ENCODE measurements at regions not wholly inside any gene's neighbourhood (a gene's known extent, or its start where the extent isn't known, plus 50 kb on each side); places are given as distances from the start of the nearest gene placed in this dataset.

- Mint-ChIP-seq H3K27me3 (no peaks in the 10 kb centered on the region), H3K4me1 (no peaks in the 10 kb centered on the region), H3K36me3 (ENCODE audit: low read depth) (no peaks in the 10 kb centered on the region), H3K4me3 (no peak overlapping the region), H3K27ac (no peak overlapping the region), H3K9me3 (peaks cover 5% of the 10 kb centered on the region)
- ATAC-seq (ENCODE audit: low read depth) (no peak), DNase-seq (no peak)
- ChIA-PET CTCF (no interaction called here), POLR2A (no interaction called here)
- TF ChIP-seq CTCF (IDR thresholded peaks at IDR 0.05): no peak
- intact Hi-C loops (cut with micrococcal nuclease): no loop called here
Observed at GRCh38 chr3:28824316-28824715, 456.6 kb upstream of the RBMS3 start.

- Mint-ChIP-seq H3K4me3 (no peak overlapping the region), H3K27me3 (no peaks in the 10 kb centered on the region), H3K9me3 (peaks cover 8% of the 10 kb centered on the region), H3K36me3 (ENCODE audit: low read depth) (no peaks in the 10 kb centered on the region), H3K4me1 (no peaks in the 10 kb centered on the region), H3K27ac (no peak overlapping the region)
- no peak for DNase-seq
- POLR2A ChIA-PET: no interaction called here
- intact Hi-C loops (cut with micrococcal nuclease): no loop called here
- CTCF ChIA-PET: interaction anchor here (0.6 kb wide), 1 partner anchor 727 kb away, joined by 4 read pairs; no protein-coding TSS in a partner anchor
- no peak for ATAC-seq (ENCODE audit: low read depth)
- TF ChIP-seq CTCF (IDR thresholded peaks at IDR 0.05): no peak
Observed at GRCh38 chr3:28826840-28827239, 454.0 kb upstream of the RBMS3 start.

GRCh38 chr3:28835249-28835648 is 445.6 kb upstream of the RBMS3 start:
- TF ChIP-seq CTCF (IDR thresholded peaks at IDR 0.05): no peak
- Mint-ChIP-seq H3K4me3 (no peak overlapping the region), H3K9me3 (peaks cover 2% of the 10 kb centered on the region), H3K27ac (no peak overlapping the region), H3K4me1 (no peaks in the 10 kb centered on the region), H3K27me3 (peaks cover 3% of the 10 kb centered on the region), H3K36me3 (ENCODE audit: low read depth) (no peaks in the 10 kb centered on the region)
- POLR2A ChIA-PET: no interaction called here
- intact Hi-C loops (cut with micrococcal nuclease): no loop called here
- CTCF ChIA-PET: no interaction called here
- ATAC-seq (ENCODE audit: low read depth): no peak
- no peak for DNase-seq

GRCh38 chr3:28835751-28836150 is 445.1 kb upstream of the RBMS3 start:
- no peak for TF ChIP-seq CTCF (IDR thresholded peaks at IDR 0.05)
- DNase-seq (no peak), ATAC-seq (ENCODE audit: low read depth) (no peak)
- Mint-ChIP-seq H3K27me3 (peaks cover 3% of the 10 kb centered on the region), H3K36me3 (ENCODE audit: low read depth) (no peaks in the 10 kb centered on the region), H3K4me3 (no peak overlapping the region), H3K9me3 (peaks cover 2% of the 10 kb centered on the region), H3K27ac (no peak overlapping the region), H3K4me1 (no peaks in the 10 kb centered on the region)
- ChIA-PET CTCF (no interaction called here), POLR2A (no interaction called here)
- intact Hi-C loops (cut with micrococcal nuclease): no loop called here

- Mint-ChIP-seq H3K27ac (no peak overlapping the region), H3K36me3 (ENCODE audit: low read depth) (no peaks in the 10 kb centered on the region), H3K4me1 (no peaks in the 10 kb centered on the region), H3K27me3 (peaks cover 3% of the 10 kb centered on the region), H3K4me3 (no peak overlapping the region), H3K9me3 (peaks cover under 1% of the 10 kb centered on the region)
- TF ChIP-seq CTCF (IDR thresholded peaks at IDR 0.05): no peak
- ChIA-PET POLR2A (no interaction called here), CTCF (no interaction called here)
- DNase-seq: no peak
- ATAC-seq (ENCODE audit: low read depth): no peak
- intact Hi-C loops (cut with micrococcal nuclease): no loop called here
Observed at GRCh38 chr3:28836199-28836598, 444.7 kb upstream of the RBMS3 start.
